IMR-90 (cell line): ENCODE measurements at regions not wholly inside any gene's neighbourhood (a gene's known extent, or its start where the extent isn't known, plus 50 kb on each side); places are given as distances from the start of the nearest gene placed in this dataset.

Experiments used
- ATAC-seq: fragments of 200-7000 bp; cut with Tn5 transposase; 2 replicates; pipeline ENCODE4 v1.9.1; 2020; ENCODE audit warnings: low read depth, mild to moderate bottlenecking, moderate library complexity
- BruUV-seq: library from RNA; stranded (reverse); fragments of 400-500 nt; replicated peaks from 2 replicates; lab custom pipeline; 2021; lab: Mats Ljungman, UMichigan
- CTCF ChIA-PET: fragments of 300-600 bp; formaldehyde crosslinking; extraction: SDS; loops from one replicate; lab custom pipeline; 2021; ENCODE audit warnings: antibody characterized with exemption; lab: Yijun Ruan, JAX
- POLR2A ChIA-PET: fragments of 300-600 bp; sonication (Branson Sonifier 250); formaldehyde crosslinking; loops from one replicate; lab custom pipeline; 2022; ENCODE audit warnings: antibody characterized with exemption; ENCODE audit not compliant: unreplicated experiment; lab: Charles Lee
- DNase-seq: peaks from one replicate; pipeline ENCODE4 v3.0.0; 2013
- H2AFZ ChIP-seq: replicated peaks from 2 replicates; pipeline ENCODE3; 2013; ENCODE audit warnings: low read length, mild to moderate bottlenecking; ENCODE audit not compliant: poor library complexity
- H2AK5ac ChIP-seq: 2 replicates; pipeline ENCODE4 v1.6.1; 2013; ENCODE audit warnings: low read depth, low read length, inconsistent platforms
- H2AK9ac ChIP-seq: replicated peaks from 2 replicates; pipeline ENCODE3; 2013; ENCODE audit warnings: mild to moderate bottlenecking, low read depth, low read length, moderate library complexity; ENCODE audit not compliant: poor library complexity
- H2BK120ac ChIP-seq: 2 replicates; pipeline ENCODE4 v1.6.1; 2013; ENCODE audit warnings: low read depth, low read length, inconsistent platforms
- H2BK15ac ChIP-seq: 3 replicates; pipeline ENCODE4 v1.6.1; 2013; ENCODE audit warnings: low read depth, low read length, inconsistent platforms
- H2BK20ac ChIP-seq: 2 replicates; pipeline ENCODE4 v1.6.1; 2013; ENCODE audit warnings: low read depth, mild to moderate bottlenecking, inconsistent platforms, low read length, moderate library complexity
- H2BK5ac ChIP-seq: 2 replicates; pipeline ENCODE4 v1.6.1; 2013; ENCODE audit warnings: mild to moderate bottlenecking, low read depth, low read length, inconsistent platforms; ENCODE audit not compliant: poor library complexity, severe bottlenecking
- H3K14ac ChIP-seq: replicated peaks from 2 replicates; pipeline ENCODE4 v1.6.1; 2013; ENCODE audit warnings: low read depth, low read length, inconsistent platforms
- H3K18ac ChIP-seq: 2 replicates; pipeline ENCODE4 v1.6.1; 2013; ENCODE audit warnings: low read depth, low read length, control low read depth
- H3K23ac ChIP-seq: 2 replicates; pipeline ENCODE4 v1.6.1; 2013; ENCODE audit warnings: low read depth, low read length, inconsistent platforms
- H3K27ac ChIP-seq: 2 replicates; pipeline ENCODE4 v1.5.1; 2013; ENCODE audit warnings: mild to moderate bottlenecking, control low read depth, low read length; ENCODE audit not compliant: insufficient read depth
- H3K27me3 ChIP-seq: 2 replicates; pipeline ENCODE4 v1.6.1; 2013; ENCODE audit warnings: low read length; ENCODE audit not compliant: control insufficient read depth, insufficient read depth
- H3K36me3 ChIP-seq: 2 replicates; pipeline ENCODE4 v1.6.1; 2013; ENCODE audit warnings: low read length, mixed read lengths; ENCODE audit not compliant: control insufficient read depth, insufficient read depth
- H3K4ac ChIP-seq: 2 replicates; pipeline ENCODE4 v1.6.1; 2013; ENCODE audit warnings: low read depth, low read length, inconsistent platforms
- H3K4me1 ChIP-seq: 2 replicates; pipeline ENCODE4 v1.6.1; 2013; ENCODE audit warnings: low read length, mixed read lengths; ENCODE audit not compliant: control insufficient read depth, insufficient read depth
- H3K4me2 ChIP-seq: 2 replicates; pipeline ENCODE4 v1.6.1; 2013; ENCODE audit warnings: low read depth, mild to moderate bottlenecking, control low read depth, low read length, moderate library complexity
- H3K4me3 ChIP-seq: 2 replicates; pipeline ENCODE4 v1.5.1; 2013; ENCODE audit warnings: low read depth, mild to moderate bottlenecking, control low read depth, low read length, moderate library complexity; ENCODE audit not compliant: insufficient read depth
- H3K56ac ChIP-seq: 2 replicates; pipeline ENCODE4 v1.6.1; 2013; ENCODE audit warnings: low read length, inconsistent platforms; ENCODE audit not compliant: insufficient read depth; ENCODE audit errors: extremely low read depth
- H3K79me1 ChIP-seq, 2 experiments: 2 replicates each; pipeline ENCODE4 v1.6.1; 2013; ENCODE audit warnings: low read length in 2 of 2, inconsistent platforms in 1 of 2, low read depth in 1 of 2
- H3K9ac ChIP-seq: 2 replicates; pipeline ENCODE4 v1.6.1; 2013; ENCODE audit warnings: low read depth, low read length, control low read depth
- H3K9me1 ChIP-seq: 2 replicates; pipeline ENCODE4 v1.6.1; 2013; ENCODE audit warnings: low read length, inconsistent platforms; ENCODE audit not compliant: insufficient read depth
- H3K9me3 ChIP-seq: 2 replicates; pipeline ENCODE4 v1.6.1; 2013; ENCODE audit warnings: low read length; ENCODE audit not compliant: control insufficient read depth, insufficient read depth
- H4K20me1 ChIP-seq: 2 replicates; pipeline ENCODE4 v1.6.1; 2013; ENCODE audit warnings: low read length, inconsistent platforms; ENCODE audit not compliant: insufficient read depth
- H4K5ac ChIP-seq: 2 replicates; pipeline ENCODE4 v1.6.1; 2013; ENCODE audit warnings: mild to moderate bottlenecking, low read depth, low read length, control low read depth
- H4K8ac ChIP-seq, 2 experiments: 2 replicates each; pipeline ENCODE4 v1.6.1; 2013; ENCODE audit warnings: low read depth in 2 of 2, low read length in 2 of 2, control low read depth in 1 of 2, inconsistent platforms in 1 of 2
- H4K91ac ChIP-seq: 2 replicates; pipeline ENCODE4 v1.6.1; 2013; ENCODE audit warnings: low read depth, low read length, inconsistent platforms; ENCODE audit not compliant: insufficient read depth
- BHLHE40 ChIP-seq: fragments of 150-350 bp; IDR thresholded peaks from 2 replicates; pipeline ENCODE4 v1.6.1; 2016; ENCODE audit warnings: mild to moderate bottlenecking, low read depth, low read length
- NFE2L2 ChIP-seq: fragments of 150-350 bp; IDR thresholded peaks from 2 replicates; pipeline ENCODE4 v1.6.1; 2016; ENCODE audit warnings: low read depth, mild to moderate bottlenecking, low read length
- POLR2A ChIP-seq: IDR thresholded peaks from 2 replicates; pipeline ENCODE4 v1.6.1; 2012; ENCODE audit warnings: mild to moderate bottlenecking, low read depth, low read length
- RCOR1 ChIP-seq: IDR thresholded peaks from 2 replicates; pipeline ENCODE4 v1.6.1; 2012; ENCODE audit warnings: mild to moderate bottlenecking, low read length, improper control_type of control experiment; ENCODE audit not compliant: insufficient replicate concordance
- RFX5 ChIP-seq: IDR thresholded peaks from 2 replicates; pipeline ENCODE4 v1.8.0; 2012; ENCODE audit warnings: low read depth, mild to moderate bottlenecking, low read length, moderate library complexity
- WGBS, 2 experiments: methylation state at CpG; one replicate each; pipeline versions ENCODE4 v1.1.5 to v1.1.7; 2013; ENCODE audit warnings: missing lambda C conversion rate in 2 of 2; ENCODE audit not compliant: insufficient read length in 1 of 2; ENCODE audit errors: extremely low coverage in 2 of 2; 5-methylcytosine and 5-hydroxymethylcytosine counted together
- dilution Hi-C: fragments of 300-500 bp; cut with HindIII; formaldehyde crosslinking; loops from one replicate; pipeline ENCODE4 v1.14.3; 2018; ENCODE audit warnings: low sequenced_read_pairs; ENCODE audit not compliant: unreplicated experiment
- in situ Hi-C: fragments of 300-500 bp; cut with MboI; formaldehyde crosslinking; loops from 3 replicates; pipeline ENCODE4 v1.14.3; 2019; ENCODE audit warnings: low sequenced_read_pairs, inconsistent platforms, mixed read lengths
- intact Hi-C: fragments of 100-400 bp; cut with micrococcal nuclease; formaldehyde crosslinking; loops from 2 replicates; pipeline ENCODE4 v1.10.0; 2022
- TF ChIP-seq, protein P1 (sequence below): conservative IDR thresholded peaks from 2 replicates; pipeline ENCODE4 v1.5.1; 2012; ENCODE audit warnings: mild to moderate bottlenecking, low read depth, low read length, improper control_type of control experiment

DNA sequence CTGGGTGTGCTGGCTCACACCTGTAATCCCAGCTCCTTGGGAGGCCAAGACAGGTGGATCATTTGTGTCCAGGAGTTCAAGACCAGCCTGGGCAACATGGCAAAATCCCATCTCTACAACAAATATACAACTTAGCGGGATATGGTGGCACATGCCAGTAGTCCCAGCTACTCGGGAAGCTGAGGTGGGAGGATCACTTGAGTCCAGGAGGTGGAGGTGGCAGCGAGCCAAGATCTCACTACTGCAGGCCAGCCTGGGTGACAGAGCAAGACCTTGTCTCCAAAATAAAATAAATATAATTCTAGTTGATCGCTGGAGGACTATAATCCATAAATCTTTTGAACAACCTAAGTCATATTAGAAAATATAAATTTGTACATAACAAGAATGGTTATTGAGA is 1061.5 kb upstream of the PCDH9 start:
- no peaks in the 10 kb centered on the region for H3K4me1 ChIP-seq
- no peak overlapping the region for H2AFZ ChIP-seq
- H3K18ac ChIP-seq, result no peak overlapping the region
- no peak overlapping the region for H3K4me3 ChIP-seq
- no peaks in the 10 kb centered on the region for H3K79me1 ChIP-seq
- H4K91ac ChIP-seq, result no peak overlapping the region
- no peak overlapping the region for H3K4me2 ChIP-seq
- H3K27ac ChIP-seq, result no peak overlapping the region
- H2BK5ac ChIP-seq, result no peak overlapping the region
- H3K9me3 ChIP-seq, result no peaks in the 10 kb centered on the region
- H3K4ac ChIP-seq, result no peak overlapping the region
- no peak overlapping the region for H2BK20ac ChIP-seq
- no peak overlapping the region for H3K14ac ChIP-seq
- H2AK5ac ChIP-seq, result no peak overlapping the region
- no peaks in the 10 kb centered on the region for H3K27me3 ChIP-seq
- no peak overlapping the region for H4K5ac ChIP-seq
- dilution Hi-C loops (no loop called here), intact Hi-C loops (no loop called here), in situ Hi-C loops (no loop called here)
- no TSS peak for BruUV-seq
- WGBS, 2 experiments, result no CpG with 5 or more reads among the region's 4 CpGs
- no peak overlapping the region for H3K23ac ChIP-seq
- no peak overlapping the region for H2BK15ac ChIP-seq
- POLR2A ChIA-PET, result no interaction called here
- no peak overlapping the region for H4K8ac ChIP-seq
- H4K20me1 ChIP-seq, result no peaks in the 10 kb centered on the region
- TF ChIP-seq RCOR1 (no peak), BHLHE40 (no peak), NFE2L2 (no peak), POLR2A (no peak), RFX5 (no peak)
- TF ChIP-seq, protein P1, sequence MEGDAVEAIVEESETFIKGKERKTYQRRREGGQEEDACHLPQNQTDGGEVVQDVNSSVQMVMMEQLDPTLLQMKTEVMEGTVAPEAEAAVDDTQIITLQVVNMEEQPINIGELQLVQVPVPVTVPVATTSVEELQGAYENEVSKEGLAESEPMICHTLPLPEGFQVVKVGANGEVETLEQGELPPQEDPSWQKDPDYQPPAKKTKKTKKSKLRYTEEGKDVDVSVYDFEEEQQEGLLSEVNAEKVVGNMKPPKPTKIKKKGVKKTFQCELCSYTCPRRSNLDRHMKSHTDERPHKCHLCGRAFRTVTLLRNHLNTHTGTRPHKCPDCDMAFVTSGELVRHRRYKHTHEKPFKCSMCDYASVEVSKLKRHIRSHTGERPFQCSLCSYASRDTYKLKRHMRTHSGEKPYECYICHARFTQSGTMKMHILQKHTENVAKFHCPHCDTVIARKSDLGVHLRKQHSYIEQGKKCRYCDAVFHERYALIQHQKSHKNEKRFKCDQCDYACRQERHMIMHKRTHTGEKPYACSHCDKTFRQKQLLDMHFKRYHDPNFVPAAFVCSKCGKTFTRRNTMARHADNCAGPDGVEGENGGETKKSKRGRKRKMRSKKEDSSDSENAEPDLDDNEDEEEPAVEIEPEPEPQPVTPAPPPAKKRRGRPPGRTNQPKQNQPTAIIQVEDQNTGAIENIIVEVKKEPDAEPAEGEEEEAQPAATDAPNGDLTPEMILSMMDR, result no peak
- CTCF ChIA-PET, result no interaction called here
- H3K36me3 ChIP-seq, result no peaks in the 10 kb centered on the region
- H3K9ac ChIP-seq, result no peak overlapping the region
- ATAC-seq (no peak), DNase-seq (no peak)
- H3K9me1 ChIP-seq, result no peaks in the 10 kb centered on the region
- H3K56ac ChIP-seq, result no peak overlapping the region
- H2BK120ac ChIP-seq, result no peak overlapping the region
- H2AK9ac ChIP-seq, result no peak overlapping the region
